ENCODE measurements at regions not wholly inside any gene's neighbourhood (a gene's known extent, or its start where the extent isn't known, plus 50 kb on each side); places are given as distances from the start of the nearest gene placed in this dataset.
"Not testable (repeated sequence)": the region's sequence is repeated elsewhere in the genome, so short reads cannot be mapped to it uniquely, and the experiment has no call there.

- no peaks in the 10 kb centered on the region for H3K27me3 ChIP-seq
- TF ChIP-seq CTCF (IDR thresholded peaks at IDR 0.05; ENCODE audit: low read depth, low read length) = no peak
- no peaks in the 10 kb centered on the region for H3K4me1 ChIP-seq
- no peak for DNase-seq
- H3K4me3 ChIP-seq (ENCODE audit: low read depth, low read length) = no peak overlapping the region
- H3K9me3 ChIP-seq = no peaks in the 10 kb centered on the region
- H3K36me3 ChIP-seq = no peaks in the 10 kb centered on the region
These were observed 367.6 kb upstream of the AGA start for GRCh38 chr4:177809791-177810190.

GRCh38 chr4:177810220-177810619 is 368.0 kb upstream of the AGA start:
- H3K9me3 ChIP-seq = no peaks in the 10 kb centered on the region; the same call in 1 of the 2 replicates
- no peaks in the 10 kb centered on the region for H3K27me3 ChIP-seq
- no peak overlapping the region for H3K4me3 ChIP-seq (ENCODE audit: low read depth, low read length)
- H3K36me3 ChIP-seq = no peaks in the 10 kb centered on the region
- DNase-seq = no peak
- TF ChIP-seq CTCF (IDR thresholded peaks at IDR 0.05; ENCODE audit: low read depth, low read length) = no peak
- no peaks in the 10 kb centered on the region for H3K4me1 ChIP-seq

- not testable (repeated sequence) for DNase-seq; H3K4me3 ChIP-seq (ENCODE audit: low read depth, low read length); H3K27me3 ChIP-seq; H3K9me3 ChIP-seq; H3K4me1 ChIP-seq; H3K36me3 ChIP-seq
These were observed 376.2 kb upstream of the AGA start for GRCh38 chr4:177818392-177818791.

GRCh38 chr4:177826973-177827372 is 384.7 kb upstream of the AGA start:
- Histone ChIP-seq H3K9me3 (no peaks in the 10 kb centered on the region; the same call in 1 of the 2 replicates), H3K4me3 (ENCODE audit: low read depth, low read length) (no peak overlapping the region), H3K27me3 (no peaks in the 10 kb centered on the region), H3K36me3 (no peaks in the 10 kb centered on the region), H3K4me1 (no peaks in the 10 kb centered on the region)
- no peak for TF ChIP-seq CTCF (IDR thresholded peaks at IDR 0.05; ENCODE audit: low read depth, low read length)
- no peak for DNase-seq

GRCh38 chr4:177841258-177841657 is 399.0 kb upstream of the AGA start:
- Histone ChIP-seq H3K27me3 (no peaks in the 10 kb centered on the region), H3K36me3 (no peaks in the 10 kb centered on the region), H3K4me3 (ENCODE audit: low read depth, low read length) (no peak overlapping the region), H3K4me1 (no peaks in the 10 kb centered on the region), H3K9me3 (no peaks in the 10 kb centered on the region)
- no peak for DNase-seq
- no peak for TF ChIP-seq CTCF (IDR thresholded peaks at IDR 0.05; ENCODE audit: low read depth, low read length)

GRCh38 chr4:177853229-177853628 is 411.0 kb upstream of the AGA start:
- Histone ChIP-seq H3K4me1 (peaks cover 4% of the 10 kb centered on the region; the same call in 1 of the 2 replicates), H3K36me3 (no peaks in the 10 kb centered on the region), H3K27me3 (no peaks in the 10 kb centered on the region), H3K9me3 (no peaks in the 10 kb centered on the region), H3K4me3 (ENCODE audit: low read depth, low read length) (no peak overlapping the region)
- no peak for DNase-seq
- no peak for TF ChIP-seq CTCF (IDR thresholded peaks at IDR 0.05; ENCODE audit: low read depth, low read length)
